SHP77 treated with DMSO at 0.1 percent for 48 hours (cell line): ENCODE measurements at regions not wholly inside any gene's neighbourhood (a gene's known extent, or its start where the extent isn't known, plus 50 kb on each side); places are given as distances from the start of the nearest gene placed in this dataset.

Source experiments
- DNase-seq: peaks from one replicate; lab custom pipeline; 2025; lab: John Stamatoyannopoulos, UW

- peak; percentile 99 for DNase-seq
Observed at GRCh38 chr20:7710440-7710839, 229.8 kb downstream of the HAO1 start.

GRCh38 chr20:7712661-7713060 lies 227.6 kb downstream of the HAO1 start:
- no peak for DNase-seq

- DNase-seq = no peak
Observed at GRCh38 chr20:7714549-7714948, 225.7 kb downstream of the HAO1 start.

GRCh38 chr20:7716286-7716972 lies 223.8 kb downstream of the HAO1 start:
- no peak for DNase-seq

GRCh38 chr20:7722564-7722963 lies 217.7 kb downstream of the HAO1 start:
- DNase-seq = no peak

DNA sequence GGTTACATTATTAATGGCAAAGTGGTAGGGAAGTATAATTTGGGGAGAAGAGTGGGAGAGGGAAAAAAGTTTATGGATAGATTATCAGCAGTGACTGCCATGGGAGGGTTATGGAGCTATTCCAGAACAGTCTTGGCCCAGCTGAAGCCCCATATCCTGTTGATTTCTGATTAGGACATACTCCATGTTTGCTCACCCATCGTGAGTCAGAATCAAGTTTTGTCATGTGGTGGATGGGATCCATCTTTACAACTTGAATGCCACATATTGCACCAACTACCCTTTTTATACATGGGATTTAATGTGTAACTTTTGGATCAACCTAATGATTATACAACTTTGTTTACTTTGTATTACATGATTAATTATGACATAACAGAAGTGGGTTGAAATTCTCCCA lies 217.0 kb downstream of the HAO1 start:
- DNase-seq = no peak

DNA sequence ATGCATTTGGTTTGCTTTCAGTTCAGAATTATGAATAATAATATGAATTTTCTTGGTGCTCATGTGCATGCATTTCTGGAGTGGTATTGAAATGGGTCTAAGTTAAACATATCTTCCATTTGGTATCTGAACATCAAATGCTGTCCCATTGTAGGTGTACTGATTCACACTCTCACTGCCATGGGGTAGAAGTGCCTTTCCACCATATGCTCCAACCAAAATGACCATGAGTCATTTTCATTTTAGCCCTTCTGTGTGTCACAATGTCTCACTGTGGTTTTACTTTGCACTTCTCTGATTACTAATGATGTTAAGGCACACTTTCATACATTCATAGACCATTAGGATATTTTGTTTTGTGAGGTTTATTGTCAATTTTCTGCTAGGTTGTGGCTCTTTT lies 211.9 kb downstream of the HAO1 start:
- no peak for DNase-seq

GRCh38 chr20:7734216-7734615 lies 206.0 kb downstream of the HAO1 start:
- no peak for DNase-seq

DNA sequence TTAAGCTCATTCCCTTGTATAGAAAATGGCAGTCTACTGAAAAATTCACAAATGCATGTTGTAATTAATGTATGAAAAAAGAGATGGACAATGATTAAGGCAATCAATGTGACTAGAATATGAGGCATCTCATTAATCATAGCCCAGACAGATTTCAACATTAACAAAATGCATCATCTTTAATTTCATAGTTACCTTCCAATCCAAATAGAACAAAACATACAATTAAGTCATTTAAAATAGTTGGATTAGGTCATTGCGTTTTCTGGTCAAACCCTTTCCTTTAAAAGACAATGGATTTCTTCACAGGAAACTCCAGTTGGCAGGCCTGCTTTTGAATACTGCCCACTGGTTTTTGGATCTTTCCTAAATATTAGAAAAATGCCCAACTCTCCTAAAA lies 203.9 kb downstream of the HAO1 start:
- no peak for DNase-seq

GRCh38 chr20:7741866-7742265 lies 198.4 kb downstream of the HAO1 start:
- DNase-seq = no peak

- DNase-seq = peak; percentile 70
Observed at GRCh38 chr20:7742479-7742878, 197.8 kb downstream of the HAO1 start.

- DNase-seq = no peak
Observed at GRCh38 chr20:7744411-7744810, 195.8 kb downstream of the HAO1 start.

GRCh38 chr20:7748624-7749023 lies 191.6 kb downstream of the HAO1 start:
- DNase-seq = no peak

- DNase-seq = no peak
Observed at GRCh38 chr20:7754102-7754501, 186.2 kb downstream of the HAO1 start.

DNA sequence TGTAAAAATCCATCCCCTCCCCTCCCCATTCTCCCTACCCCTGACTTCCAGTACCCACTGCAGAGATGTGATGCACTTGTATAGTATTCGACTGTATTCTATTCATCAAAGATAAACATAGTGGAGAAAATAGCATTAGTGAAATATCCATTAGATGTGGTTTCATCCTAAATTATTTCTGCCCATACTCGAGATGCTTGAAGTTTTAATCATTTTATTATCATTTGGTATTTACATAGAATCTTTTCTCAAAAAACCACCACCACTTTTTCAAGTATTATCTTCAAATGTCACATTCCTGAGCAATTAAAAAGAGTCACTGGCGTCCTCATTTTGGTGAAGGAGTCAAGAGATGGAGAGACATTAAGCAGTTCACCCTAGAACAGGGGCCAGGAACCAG lies 181.9 kb downstream of the HAO1 start:
- DNase-seq = no peak

DNA sequence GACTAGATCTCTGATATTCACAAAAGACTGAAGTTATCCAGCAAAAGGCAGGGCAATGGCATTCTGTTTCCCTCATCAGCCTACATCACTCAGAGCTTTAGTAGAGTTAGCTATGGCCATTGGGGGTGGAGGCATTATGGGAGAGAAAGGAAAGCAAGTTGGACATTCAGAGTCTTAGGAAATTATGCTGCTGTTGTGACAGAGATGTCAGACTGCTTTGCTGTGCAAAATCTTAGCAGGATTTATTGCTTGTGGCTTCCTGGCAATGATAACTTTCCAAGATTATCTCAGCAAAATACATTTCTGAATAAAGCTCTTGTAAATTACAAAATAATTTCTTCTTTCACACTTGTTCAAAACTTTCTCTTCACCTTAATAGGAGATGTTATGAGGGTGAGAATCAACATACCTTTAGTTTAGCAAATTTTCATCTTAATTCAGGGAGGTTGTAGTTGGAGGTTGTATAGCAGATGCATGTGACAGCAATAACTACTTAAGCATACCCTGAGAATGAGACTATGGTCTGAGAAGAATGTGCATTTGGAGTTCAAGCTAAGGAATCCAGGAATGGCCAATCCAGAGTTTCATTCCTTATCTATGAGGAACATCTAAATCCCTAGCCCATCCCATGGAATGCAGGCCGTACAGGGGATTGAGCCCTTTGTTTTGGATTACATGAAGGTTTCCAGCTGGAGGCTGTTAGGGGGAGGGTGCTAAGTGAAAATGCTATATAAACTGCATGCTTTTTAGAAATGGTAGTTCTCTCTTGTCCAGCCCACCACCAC lies 179.8 kb downstream of the HAO1 start:
- DNase-seq = no peak

- DNase-seq = no peak
Observed at GRCh38 chr20:7765221-7765620, 175.0 kb downstream of the HAO1 start.

DNA sequence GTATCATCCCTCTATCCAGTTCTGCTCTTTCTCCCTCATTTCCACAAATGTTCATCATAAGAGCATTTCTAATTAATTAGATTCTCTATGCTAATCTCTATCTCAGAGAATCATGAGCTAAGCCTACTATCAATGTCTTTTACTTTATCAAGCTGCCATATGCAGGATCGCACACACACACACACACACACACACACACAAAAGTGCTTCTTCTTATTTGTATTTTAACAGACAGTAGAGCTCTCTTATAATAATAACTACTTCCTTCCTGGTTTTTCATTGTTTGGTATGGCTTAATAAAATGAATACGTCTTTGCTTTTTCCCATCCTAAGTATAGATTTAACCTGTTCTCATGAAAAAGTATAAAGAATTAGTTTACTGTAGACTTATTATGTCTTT lies 170.2 kb downstream of the HAO1 start:
- DNase-seq = peak; percentile 90

DNA sequence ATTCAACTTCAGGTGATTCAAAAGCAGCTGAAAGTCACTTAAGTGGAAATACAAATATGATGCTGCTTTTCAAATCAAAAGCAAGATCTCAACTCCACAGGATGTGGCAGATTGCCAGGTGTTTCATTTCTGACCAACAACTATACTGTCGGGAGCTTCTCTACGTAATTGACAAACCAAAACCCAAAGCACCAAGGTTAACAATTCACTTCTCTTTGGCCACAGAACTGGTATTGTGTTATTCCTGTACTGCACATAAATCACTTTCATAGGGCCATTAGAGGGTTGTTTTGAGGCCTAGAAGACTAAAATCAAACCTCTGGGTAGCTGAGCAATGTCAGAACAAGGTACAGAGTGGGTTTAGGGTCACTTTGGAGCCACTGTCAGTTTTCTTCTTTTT lies 169.7 kb downstream of the HAO1 start:
- DNase-seq = peak; percentile 98

DNA sequence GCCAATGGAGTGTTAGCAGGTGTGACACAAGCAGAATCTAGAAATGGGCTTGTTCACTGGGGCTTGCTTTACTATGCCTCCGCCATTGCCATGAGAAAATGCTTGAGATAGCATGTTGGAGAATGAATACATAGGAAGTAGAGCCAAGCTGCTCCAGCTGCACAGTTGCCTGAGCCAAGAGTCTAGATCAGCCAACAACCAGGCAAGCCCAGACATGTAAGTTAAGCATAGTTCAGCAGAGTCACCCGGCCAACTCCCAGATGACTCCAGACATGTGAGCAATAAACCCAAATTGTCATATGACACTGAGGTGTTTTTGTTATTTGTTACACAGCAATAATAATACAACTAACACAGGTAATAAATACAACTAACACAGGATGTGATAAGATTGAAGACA lies 167.9 kb downstream of the HAO1 start:
- peak; percentile 73 for DNase-seq

DNA sequence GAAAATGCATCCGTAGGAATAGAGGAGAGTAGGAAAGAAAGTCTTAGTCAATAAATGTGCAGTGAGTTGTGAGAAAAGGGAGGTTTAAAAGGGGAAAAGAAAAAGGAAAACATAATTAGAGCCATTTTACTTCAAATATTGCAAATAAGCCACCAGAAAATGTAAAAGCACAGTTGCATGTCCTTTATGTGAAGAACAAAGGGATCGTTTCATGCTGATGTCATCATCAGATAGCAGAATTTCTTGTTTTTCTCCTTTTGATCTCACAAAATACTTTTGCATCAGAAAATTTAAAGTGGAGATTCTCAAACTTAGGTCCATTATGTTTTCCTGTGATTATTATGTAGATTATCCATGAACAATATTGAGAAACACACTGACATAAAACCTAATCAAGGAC lies 166.7 kb downstream of the HAO1 start:
- no peak for DNase-seq

DNA sequence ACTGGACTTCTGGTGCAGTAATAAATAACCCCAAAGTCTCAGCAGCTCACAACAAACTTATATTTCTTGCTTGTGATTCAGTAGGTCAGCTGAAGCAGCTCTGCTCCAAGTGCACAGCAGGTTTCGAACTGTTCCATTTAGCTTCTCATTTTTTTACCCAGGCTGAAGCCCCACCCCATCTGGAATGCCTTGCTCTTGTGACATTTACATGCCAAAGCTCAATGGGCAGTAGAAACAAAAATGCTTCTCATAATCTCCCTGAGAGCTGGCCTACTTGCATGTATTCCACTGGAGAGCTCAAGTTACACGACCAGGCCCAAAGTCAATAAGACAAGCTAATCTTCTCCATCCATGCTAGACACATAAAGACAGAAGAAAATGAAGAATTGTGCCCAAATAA lies 165.2 kb downstream of the HAO1 start:
- no peak for DNase-seq

GRCh38 chr20:7776148-7776547 lies 164.1 kb downstream of the HAO1 start:
- DNase-seq = no peak

- no peak for DNase-seq
Observed at GRCh38 chr20:7790189-7790588, 150.1 kb downstream of the HAO1 start.
